Esophagus mucosa (tissue), 1 donor: ENCODE measurements at regions not wholly inside any gene's neighbourhood (a gene's known extent, or its start where the extent isn't known, plus 50 kb on each side); places are given as distances from the start of the nearest gene placed in this dataset.
"Not testable (repeated sequence)": the region's sequence is repeated elsewhere in the genome, so short reads cannot be mapped to it uniquely, and the experiment has no call there.

ENCODE experiments used
- ATAC-seq: fragments of 200-7000 bp; cut with Tn5 transposase; one replicate; pipeline ENCODE4 v1.9.1; 2020
- donor health status: DM: yes; HTN: yes; CAD: no.

DNA sequence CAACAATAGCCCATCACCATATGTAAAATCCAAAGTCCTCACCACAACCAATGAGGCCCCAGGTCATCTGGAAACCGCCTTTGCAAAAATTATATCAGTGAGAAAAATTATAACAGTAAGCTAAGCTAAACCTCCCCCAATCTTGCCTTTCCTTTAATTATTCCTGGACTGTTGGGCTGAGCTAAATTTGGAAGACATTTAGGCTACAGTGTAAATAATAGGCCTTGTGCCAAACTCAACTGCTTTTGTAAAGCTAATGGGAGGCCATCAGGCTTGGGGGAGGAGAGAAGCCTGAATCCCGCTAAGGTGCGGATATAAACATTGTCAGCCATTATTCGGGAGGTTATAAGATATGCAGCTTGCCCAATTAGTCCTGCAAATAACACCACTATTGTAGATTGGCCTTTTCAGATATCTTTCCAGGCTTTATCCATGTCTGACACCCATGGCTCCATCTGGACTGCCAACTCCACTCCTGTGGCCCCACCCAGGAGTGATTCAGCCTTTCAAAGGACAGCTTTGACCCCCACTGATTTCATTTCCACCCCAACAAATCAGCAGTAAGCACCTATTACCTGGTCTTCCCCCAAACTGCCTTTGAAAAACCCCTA is 53.0 kb upstream of the CA12 start:
- ATAC-seq: no peak

DNA sequence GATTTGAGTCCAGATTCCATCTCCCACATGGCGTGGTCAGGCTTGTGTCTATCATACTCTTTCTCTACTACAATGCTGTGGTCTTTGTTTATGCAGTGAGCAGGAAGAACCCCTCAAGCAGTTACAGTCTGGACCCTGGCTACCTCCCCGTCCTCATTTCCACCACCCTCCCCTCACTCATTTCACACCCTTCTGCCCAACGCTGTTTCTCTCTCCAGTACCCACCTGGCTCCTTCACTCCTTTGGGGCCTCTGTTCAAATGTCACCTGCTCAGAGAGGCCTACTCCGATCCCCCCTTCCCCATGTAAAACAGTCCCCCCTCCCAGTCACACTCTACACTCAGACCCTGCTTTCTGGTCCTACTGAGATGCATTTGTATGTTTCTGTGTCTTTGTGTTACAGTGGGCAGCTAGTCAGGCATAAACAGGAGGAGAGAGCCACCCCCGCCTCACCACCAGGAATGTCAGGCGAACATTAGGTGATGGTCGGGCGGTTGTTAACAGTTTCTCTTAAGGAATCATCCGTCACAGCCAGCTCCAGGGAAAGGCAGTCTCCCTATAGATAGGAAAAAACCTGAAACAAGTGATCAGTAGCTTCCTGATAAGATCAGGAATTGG is 53.7 kb upstream of the CA12 start:
- no peak for ATAC-seq

DNA sequence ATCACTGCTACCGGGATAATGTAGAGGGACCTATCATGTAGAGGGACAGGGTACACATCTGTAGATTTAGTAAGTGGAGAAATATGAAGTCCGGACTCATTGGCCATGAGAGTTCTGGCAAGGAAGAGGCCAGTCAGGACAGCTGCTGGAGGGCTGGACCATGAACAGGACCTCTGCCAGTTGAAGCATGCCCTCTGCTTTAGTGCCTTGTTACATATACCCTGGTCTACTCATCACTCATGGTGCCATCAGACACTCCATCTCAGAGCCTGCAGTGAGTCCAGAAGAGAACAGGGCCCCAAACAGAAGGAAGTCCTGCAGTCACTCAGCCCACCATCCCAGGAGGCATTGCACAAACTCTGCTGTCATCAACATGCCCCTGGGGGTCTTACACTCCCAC is 54.7 kb upstream of the CA12 start:
- ATAC-seq: no peak

DNA sequence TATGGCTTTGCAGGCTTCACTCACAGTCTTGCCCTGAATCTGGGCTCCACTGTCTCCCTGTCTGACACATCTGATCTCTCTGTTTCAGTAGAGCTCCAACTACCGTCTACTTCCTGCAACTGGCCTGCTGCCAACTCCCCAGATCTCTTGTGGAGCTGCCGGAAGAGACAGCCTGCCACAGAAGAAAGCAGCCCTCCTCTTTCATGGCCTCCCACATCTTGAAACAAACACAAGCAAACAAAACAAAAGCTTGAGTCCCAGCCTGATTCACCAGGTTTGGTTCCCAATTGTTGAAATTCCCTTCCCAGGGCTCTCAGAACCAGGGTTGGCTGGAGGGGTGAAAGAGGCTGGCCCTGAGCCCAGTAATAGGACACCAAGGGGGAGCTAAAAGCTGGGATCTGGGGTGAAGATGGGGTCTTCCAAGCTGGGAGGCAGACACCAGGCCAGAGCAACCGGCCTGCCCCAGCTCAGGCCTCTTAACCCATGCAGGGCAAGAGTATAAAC is 55.3 kb upstream of the CA12 start:
- peak; percentile 54 for ATAC-seq

DNA sequence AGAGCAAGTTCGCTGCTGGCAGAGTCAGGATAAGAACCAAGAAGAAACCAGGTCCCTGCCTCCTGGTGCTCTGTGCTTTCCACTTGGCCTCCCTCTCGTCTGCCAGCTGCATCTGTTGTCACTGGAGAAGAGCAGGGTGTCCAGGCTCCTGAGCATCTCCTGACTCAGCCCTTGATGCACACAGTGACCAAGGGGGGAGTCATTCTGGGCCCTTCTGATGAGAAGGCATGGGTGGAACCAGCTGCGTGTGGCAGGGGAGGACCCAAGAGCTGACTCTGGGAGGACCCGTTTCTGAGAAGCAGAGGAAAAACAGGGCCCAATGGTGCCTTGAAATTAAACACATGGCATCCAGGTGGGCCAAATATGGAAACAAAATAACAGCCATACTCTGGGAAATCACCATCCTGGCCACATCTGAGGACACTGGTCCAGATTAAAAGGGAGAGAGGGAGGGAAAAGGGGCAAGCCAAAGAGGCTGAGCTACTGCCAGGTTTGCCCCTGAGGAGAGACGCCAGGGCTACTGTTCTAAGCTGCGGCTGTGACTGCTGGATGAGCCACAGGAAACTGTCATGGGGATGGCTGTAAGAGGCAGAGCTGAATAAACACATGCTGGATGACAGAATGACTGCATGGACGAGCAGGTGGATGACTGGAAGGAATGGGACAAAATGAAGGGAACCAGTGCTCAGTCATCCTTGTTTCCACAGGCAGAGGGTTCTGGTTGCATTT is 58.1 kb upstream of the CA12 start:
- ATAC-seq: no peak

DNA sequence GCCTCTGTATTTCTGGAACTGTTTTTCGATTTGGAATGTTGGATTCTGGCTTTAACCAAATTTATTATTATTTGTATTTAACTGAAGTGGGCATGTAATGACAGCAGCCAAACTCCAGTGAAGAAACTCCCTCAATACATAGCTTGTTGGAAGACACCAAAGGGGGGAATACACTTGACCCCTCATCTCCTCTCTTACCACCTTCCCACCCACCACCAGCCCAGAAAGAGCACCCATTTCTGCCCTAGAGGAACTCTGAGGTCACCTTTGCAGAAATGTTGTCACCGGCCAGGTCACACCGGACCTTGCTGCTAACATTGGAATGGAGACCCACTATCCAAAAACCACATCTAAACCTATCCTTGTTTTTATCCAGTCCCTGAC is 58.6 kb upstream of the CA12 start:
- ATAC-seq: no peak

DNA sequence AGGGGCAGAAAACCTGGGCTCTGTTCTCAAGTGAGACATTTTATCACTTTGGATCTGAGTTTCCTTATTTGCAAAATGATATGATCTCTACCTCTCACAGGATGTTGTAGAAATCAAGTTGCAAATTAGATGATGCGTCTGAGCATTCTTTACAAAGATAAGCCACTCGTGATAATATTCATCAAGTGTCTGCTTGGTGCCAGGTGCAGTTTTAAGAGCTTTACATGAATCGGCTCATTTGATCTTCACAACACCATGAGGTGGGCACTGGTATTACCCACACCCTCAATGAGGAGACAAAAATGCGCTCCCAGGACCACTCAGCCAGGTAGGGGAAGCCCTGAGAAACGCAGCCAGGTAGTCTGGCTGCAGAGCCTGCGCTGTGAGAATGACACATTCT is 59.1 kb upstream of the CA12 start:
- no peak for ATAC-seq

DNA sequence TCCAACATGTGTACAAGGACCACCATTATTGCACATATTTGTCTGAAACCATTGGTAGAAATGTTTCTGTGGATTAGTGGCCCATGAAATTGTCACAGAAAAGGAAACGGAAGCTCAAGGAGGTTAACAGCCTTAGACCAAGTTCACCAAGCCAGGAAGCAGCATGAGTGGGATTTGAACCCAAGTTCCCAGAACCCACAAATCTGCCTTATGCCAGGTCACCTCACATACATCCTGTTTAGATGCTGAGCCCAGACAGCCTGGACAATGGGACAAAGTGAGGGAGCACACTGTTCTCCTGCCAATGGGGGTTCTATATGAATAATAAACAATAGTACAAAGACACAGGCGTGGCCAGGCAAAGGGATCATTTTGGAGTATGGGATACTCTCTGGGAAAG is 59.6 kb upstream of the CA12 start:
- ATAC-seq: no peak

DNA sequence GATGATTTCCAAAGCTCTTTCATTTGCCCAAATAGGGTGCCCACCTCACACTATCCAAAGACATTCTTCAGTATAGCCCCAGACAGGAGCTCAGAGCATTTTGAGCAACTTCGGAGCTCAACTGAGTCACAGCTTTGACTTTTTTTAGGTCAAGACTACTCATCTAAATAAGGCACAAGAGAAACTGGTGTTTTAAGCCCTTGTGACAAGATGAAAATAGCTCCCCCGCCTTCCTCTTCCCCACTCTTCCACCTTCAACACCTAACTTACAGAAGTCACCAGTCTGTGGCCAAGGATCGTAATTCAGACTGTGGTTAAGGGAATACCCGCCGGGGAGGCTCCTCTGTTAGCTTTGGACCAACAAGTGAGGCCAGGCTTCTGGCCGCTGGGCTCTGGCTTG is 60.4 kb upstream of the CA12 start:
- no peak for ATAC-seq

DNA sequence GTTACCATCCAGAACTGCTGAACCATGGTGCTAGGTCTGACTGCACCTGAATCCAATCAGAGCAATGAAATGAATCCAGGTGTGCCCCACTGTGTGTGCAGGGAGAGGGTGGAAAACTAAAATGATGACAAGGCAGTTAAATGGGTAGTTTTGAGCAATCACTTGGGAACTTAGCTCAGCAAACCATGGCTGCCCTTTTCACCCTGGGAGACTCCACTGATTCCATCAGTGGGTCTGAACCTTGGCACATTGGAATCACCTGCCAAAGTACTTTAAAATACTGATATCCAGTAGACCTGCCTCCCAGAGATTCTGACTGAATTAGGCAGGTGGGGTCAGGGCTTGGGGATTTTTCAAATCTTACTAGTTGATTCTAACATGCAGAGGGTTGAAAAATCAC is 59.8 kb upstream of the USP3 start:
- no peak for ATAC-seq

DNA sequence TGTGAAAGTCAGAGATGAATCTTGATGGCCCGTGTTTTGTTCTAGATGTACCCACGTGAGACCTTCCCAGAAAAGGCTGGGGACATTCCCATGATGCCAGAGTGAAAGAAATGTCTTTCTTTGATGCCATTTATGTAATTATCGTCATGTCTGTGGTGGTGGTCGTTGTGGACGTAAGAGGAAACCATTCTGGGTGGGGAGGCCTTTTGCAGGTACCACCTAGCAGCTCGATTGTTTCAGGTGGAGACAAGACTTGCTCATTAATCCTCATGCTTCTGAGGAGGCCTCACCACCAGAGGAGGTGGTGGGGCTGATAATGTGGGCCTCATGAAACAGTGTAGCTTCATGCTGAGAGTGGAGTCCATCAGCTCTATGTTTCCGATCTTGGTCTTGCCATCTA is 58.1 kb upstream of the USP3 start:
- no peak for ATAC-seq

DNA sequence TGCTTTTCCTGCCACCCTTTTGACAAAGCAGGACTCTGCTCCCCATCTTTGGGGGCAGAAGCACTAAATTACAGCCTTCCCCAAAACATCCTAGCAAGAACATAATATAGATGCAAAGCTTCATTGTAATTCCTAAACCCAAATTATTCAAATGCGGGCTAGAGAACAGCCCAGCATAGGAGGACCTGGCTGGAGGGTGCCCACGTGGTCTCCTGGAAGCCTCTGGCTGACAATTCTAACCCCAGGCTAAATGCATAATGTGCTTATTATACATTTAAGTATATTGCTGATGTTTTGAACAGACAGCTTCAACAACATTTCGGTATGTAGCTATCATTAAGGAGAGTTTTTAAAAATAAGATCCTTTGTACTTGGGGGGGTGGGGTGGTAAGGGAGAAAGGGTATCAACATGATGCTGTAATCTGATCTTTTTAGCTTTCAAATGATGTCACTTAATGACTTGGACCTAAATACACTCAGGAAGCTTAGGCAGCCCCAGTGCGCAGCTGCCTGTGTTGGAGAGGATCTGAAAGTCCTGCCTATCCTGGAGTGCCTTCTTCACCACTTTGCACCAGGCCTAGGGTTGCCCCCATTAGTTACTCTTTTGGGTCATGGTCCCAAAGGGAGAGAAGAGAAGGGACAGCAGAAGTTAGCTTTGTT is 57.2 kb upstream of the USP3 start:
- no peak for ATAC-seq

DNA sequence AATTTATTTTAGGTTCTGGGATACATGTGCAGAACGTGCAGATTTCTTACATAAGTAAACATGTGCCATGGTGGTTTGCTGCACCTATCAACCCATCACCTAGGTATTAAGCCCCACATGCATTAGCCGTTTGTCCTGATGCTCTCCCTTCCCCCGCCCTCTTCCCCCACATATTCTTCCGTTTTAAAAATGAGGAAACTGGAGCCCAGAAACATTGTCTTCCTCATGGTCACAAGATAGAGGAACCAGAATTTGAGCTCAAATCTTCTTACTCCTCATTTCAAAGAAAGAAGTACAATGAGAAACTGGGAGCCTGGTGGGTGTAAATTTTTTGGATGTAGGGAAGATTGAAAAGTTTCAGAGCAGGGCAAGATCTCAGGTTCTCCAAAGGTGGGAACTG is 56.1 kb upstream of the USP3 start:
- no peak for ATAC-seq

DNA sequence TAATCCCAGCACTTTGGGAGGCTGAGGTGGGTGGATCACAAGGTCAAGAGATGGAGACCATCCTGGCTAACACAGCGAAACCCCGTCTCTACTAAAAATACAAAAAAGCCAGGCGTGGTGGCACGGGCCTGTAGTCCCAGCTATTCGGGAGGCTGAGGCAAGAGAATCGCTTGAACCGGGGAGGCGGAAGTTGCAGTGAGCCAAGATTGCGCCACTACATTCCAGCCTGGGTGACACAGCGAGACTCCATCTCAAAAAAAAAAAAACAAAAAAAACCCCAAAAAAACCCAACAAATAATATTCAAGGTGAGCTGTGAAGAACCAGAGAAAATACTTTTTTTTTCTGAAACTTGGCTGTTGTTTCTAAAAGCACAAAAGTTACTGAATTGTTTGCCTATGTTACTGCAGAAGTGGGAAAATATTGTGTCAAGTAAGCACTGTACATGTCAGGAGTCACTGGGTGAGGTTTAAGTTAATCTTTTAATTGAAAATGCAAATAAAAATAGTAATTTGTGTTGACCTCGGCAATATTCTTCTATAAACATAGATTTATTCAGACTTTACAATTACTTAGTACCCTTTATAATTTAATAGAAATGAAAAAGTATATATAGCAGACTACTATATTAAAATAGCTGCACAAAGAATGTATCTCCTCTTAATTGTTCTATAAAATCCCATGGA is 55.4 kb upstream of the USP3 start:
- not testable (repeated sequence) for ATAC-seq

DNA sequence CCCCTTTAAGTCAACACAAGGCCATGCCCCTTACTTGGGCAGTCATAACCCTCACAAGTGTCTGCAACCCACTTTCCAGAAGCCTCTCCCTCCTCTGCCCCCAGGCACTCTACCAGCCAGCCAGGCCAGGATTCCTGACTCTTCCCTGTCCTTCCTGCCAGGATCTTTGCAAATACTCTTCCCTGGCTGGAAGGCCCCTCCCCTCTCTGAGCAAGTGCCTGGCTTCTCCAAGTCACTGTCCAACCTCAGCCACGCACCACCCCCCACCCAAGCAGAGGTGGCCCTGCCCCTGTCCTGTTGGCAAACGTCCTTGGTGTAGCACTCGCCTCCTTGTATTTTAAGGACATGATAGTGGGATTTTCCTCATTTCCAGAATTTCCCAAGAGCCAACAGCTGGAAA is 54.7 kb upstream of the USP3 start:
- ATAC-seq: no peak

DNA sequence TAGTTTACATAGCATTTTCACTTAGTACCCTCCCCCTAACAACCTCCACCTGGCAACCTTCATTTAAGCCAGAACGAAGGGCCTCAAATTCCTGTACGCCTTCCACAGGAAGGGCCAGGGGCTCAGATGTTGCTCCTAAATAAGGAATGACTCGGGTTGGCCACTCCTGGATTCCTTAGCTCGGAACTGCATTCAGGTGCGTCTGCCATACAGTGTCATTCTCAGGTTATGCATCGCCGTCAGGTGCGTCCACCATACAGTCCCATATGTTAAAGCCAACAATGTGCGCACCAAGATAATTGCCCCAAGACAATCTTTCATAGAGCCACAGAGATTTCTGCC is 53.5 kb upstream of the USP3 start:
- ATAC-seq: no peak

DNA sequence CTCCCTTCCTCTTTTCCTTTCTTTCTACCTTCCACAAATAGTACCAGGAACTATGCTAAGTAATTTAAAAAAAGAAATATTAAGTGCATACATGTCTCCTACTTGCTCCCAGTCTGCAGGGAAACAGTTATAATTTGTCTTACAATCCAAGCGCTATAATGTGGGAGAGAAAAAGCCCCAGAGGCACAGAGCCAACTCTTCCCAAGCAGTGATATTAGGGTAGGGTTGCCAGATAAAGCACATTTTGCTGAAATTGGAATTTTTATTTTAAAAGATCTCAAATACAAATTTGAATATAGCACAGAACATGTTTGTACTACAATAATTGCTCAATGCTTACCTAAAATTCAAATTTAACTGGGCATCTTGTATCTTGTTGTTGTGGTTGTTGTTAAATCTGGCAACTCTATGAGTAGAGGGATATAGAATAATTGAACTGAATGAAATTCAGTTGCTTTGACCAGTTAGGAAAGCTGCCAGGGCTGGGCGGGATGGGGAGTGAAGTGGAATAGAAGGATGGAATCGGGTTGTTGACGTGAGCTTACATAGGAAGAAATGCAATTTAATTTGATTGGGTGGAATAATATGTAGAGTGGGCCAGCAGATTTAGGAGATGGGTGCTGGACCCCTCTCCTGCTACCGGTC is 52.6 kb upstream of the USP3 start:
- ATAC-seq: no peak

DNA sequence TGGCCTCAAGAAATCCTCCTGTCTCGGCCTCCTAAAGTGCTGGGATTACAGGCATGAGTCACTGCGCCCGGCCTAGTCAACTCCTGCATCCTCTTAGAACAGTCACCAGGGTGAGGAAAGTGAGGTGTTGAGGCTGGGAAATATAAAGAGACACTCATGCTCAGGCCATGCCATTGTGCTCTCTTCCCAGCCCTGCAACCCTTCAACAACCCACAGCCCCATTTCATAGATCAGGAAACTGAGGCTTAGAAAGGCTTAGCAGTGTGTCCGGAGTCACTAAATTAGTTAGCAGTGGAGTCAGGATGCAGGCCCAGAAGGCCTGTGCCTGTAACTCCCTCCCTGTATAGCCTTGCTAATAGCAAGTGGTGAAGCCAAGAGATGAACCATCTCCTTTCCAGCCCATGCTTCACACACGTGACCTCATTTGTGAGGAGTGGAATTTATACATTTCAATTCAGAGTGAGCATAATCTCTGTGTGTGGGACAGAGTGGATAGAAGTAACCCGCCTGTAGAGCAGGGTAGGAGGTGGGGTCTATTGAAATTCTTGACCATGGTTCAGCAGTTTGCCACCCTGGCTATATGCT is 51.7 kb upstream of the USP3 start:
- no peak for ATAC-seq

DNA sequence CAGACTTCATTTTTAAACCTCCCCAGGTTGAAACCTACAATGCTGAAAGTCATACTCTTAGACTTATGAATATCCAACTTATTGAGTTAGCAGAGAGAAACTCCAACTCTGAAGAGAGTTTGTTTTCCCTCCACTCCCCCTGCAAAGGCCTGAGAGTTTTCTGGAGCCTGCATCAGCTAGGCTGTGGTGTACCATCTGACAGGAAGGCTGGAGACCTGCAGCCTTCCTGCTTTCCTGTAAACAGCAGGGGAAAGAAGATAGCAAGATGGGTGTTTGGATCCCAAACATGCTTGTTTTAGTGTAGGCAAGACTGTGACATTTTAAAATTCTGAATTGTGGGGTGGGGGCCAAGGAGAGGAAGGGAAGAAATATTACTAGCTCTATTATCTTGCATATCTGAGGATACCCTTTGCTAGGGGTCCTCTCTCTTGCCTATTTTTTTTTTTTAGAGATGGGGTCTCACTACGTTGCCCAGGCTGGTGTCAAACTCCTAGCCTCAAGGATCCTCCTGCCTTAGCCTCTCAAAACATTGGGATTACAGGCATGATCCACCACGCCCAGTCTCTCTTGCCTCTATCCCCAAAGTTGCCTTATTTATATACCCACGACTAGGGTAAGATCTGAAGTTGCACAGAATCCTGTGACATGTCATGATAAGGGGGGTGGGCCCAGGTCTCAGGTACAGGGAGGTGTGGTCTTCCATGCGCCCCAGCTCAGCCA is 51.0 kb upstream of the USP3 start:
- ATAC-seq: no peak

DNA sequence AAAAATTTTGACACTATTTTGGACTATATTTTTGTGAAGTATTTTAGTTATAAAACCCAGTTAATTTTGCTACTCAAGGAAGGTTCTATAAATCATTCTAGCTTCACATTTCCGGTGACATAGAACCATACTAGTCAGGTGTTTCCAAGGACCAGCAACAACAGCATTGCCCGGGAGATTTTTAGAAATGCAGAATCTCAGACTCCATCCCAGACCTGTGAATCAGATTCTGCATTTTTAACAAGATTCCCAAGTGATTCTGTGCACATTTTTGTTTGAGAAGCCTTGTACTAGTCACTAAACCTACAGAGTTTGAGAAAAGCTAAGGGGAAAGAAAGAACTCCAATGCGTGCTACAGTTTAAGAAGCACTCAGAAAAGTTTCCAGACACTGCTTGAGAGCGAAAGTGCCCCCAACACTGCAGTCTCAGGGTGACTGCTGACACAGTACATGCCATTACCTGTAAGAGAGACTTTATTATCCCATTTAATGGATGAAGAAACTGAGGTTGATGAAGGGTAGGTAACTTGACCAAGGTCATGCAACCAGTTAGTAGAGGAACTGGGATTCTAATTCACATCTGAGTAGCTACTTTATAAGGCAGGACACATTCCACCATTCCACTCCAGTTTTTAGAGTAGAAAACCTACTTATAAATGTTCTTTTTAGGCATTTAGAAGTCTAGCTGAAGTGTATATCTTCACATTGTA is 49.7 kb upstream of the USP3 start:
- no peak for ATAC-seq
